ENCODE measurements at regions not wholly inside any gene's neighbourhood (a gene's known extent, or its start where the extent isn't known, plus 50 kb on each side); places are given as distances from the start of the nearest gene placed in this dataset.

GRCh38 chr5:2999926-3000325 is 248.4 kb upstream of the IRX2 start (continued):
- TF ChIP-seq CHD7 (IDR thresholded peaks at IDR 0.05; ENCODE audit: low read depth, low read length), result no peak
- TF ChIP-seq ZNF395 (CRISPR knock-in tag; IDR thresholded peaks at IDR 0.05), result no peak
- TF ChIP-seq MTF1 (CRISPR knock-in tag; IDR thresholded peaks at IDR 0.05; ENCODE audit: borderline replicate concordance), result no peak
- no peak for TF ChIP-seq ILF3 (IDR thresholded peaks at IDR 0.05; ENCODE audit: borderline replicate concordance)
- TF ChIP-seq ZNF407 (IDR thresholded peaks at IDR 0.05; ENCODE audit: low read depth), result no peak
- TF ChIP-seq DLX4 (CRISPR knock-in tag; IDR thresholded peaks at IDR 0.05), result no peak
